Endothelial cell of umbilical vein (primary cell): ENCODE measurements at regions not wholly inside any gene's neighbourhood (a gene's known extent, or its start where the extent isn't known, plus 50 kb on each side); places are given as distances from the start of the nearest gene placed in this dataset.

Source experiments
- BruUV-seq: library from RNA; stranded (reverse); fragments of 400-500 nt; replicated peaks from 2 replicates; lab custom pipeline; 2021; lab: Mats Ljungman, UMichigan
- CTCF ChIA-PET: fragments of 300-600, 350-600 bp; sonication (Branson Sonifier 250); formaldehyde crosslinking; loops from one replicate; lab custom pipeline; 2021; ENCODE audit warnings: antibody characterized with exemption, inconsistent platforms; lab: Charles Lee
- POLR2A ChIA-PET: fragments of 300-600, 350-600 bp; sonication (Branson Sonifier 250); formaldehyde crosslinking; loops from one replicate; lab custom pipeline; 2021; ENCODE audit warnings: antibody characterized with exemption, inconsistent platforms; lab: Charles Lee
- DNase-seq: peaks from one replicate; pipeline ENCODE4 v3.0.0-alpha.2; 2011; ENCODE audit warnings: low read depth, low spot score
- FAIRE-seq: peaks from 2 replicates; lab custom pipeline; 2011; peaks lifted over from hg19 to GRCh38; lab: Jason Lieb, UNC
- H2AFZ ChIP-seq: 2 replicates; pipeline ENCODE4 v1.6.0; 2012; ENCODE audit warnings: low read depth, low read length, control low read depth, inconsistent platforms
- H3K27ac ChIP-seq: 2 replicates; pipeline ENCODE4 v1.5.1; 2011; ENCODE audit warnings: low read depth, mild to moderate bottlenecking, control low read depth, low read length, moderate library complexity; ENCODE audit not compliant: insufficient read depth
- H3K27me3 ChIP-seq, 2 experiments: 2 replicates each; pipeline versions ENCODE4 v1.6.0 to v1.6.1; 2011; ENCODE audit warnings: low read length in 2 of 2, mixed read lengths in 1 of 2; ENCODE audit not compliant: control insufficient read depth in 2 of 2, insufficient read depth in 2 of 2
- H3K36me3 ChIP-seq, 2 experiments: 2 replicates in 1 of 2; 3 replicates in 1 of 2; pipeline ENCODE4 v1.5.1; 2011; ENCODE audit warnings: low read length in 2 of 2, mild to moderate bottlenecking in 1 of 2, moderate library complexity in 1 of 2; ENCODE audit not compliant: control insufficient read depth in 2 of 2, insufficient read depth in 2 of 2; ENCODE audit errors: extremely low read depth in 1 of 2
- H3K4me1 ChIP-seq: 3 replicates; pipeline ENCODE4 v1.5.1; 2011; ENCODE audit warnings: mild to moderate bottlenecking, low read length; ENCODE audit not compliant: control insufficient read depth, insufficient read depth; ENCODE audit errors: extremely low read depth
- H3K4me2 ChIP-seq: 2 replicates; pipeline ENCODE4 v1.6.1; 2011; ENCODE audit warnings: low read length, control low read depth, mixed read lengths; ENCODE audit not compliant: insufficient read depth
- H3K4me3 ChIP-seq, 3 experiments: fragments of 200-600 bp in 1 of 3; sonication (generic), shearing (Covaris generic) in 1 of 3; replicated peaks in 1 of 3; 2 replicates each; pipeline ENCODE4 v1.5.1; 2011 to 2016; ENCODE audit warnings: control low read depth in 3 of 3, low read length in 3 of 3, mild to moderate bottlenecking in 2 of 3, inconsistent platforms in 1 of 3, low read depth in 1 of 3, moderate library complexity in 1 of 3; ENCODE audit not compliant: insufficient read depth in 1 of 3
- H3K79me2 ChIP-seq: 2 replicates; pipeline ENCODE4 v1.6.0; 2012; ENCODE audit warnings: low read length, inconsistent platforms; ENCODE audit not compliant: control insufficient read depth, insufficient read depth
- H3K9ac ChIP-seq: replicated peaks from 2 replicates; pipeline ENCODE3; 2011; ENCODE audit warnings: low read length, control low read depth; ENCODE audit not compliant: insufficient read depth; ENCODE audit errors: extremely low read depth
- H3K9me1 ChIP-seq: replicated peaks from 3 replicates; pipeline ENCODE4 v1.6.0; 2011; ENCODE audit warnings: mild to moderate bottlenecking, low read length; ENCODE audit not compliant: control insufficient read depth, insufficient read depth; ENCODE audit errors: extremely low read depth
- H3K9me3 ChIP-seq: replicated peaks from 2 replicates; pipeline ENCODE4 v1.5.1; 2012; ENCODE audit warnings: low read length, inconsistent platforms; ENCODE audit not compliant: control insufficient read depth, insufficient read depth
- H4K20me1 ChIP-seq: replicated peaks from 2 replicates; pipeline ENCODE3; 2011; ENCODE audit warnings: mild to moderate bottlenecking, low read length; ENCODE audit not compliant: control insufficient read depth, insufficient read depth; ENCODE audit errors: extremely low read depth
- GATA2 ChIP-seq: IDR thresholded peaks from 2 replicates; pipeline ENCODE4 v1.7.0; 2011; ENCODE audit warnings: low read depth, mild to moderate bottlenecking, moderate library complexity, mixed read lengths, low read length; ENCODE audit not compliant: insufficient read length, insufficient read depth
- POLR2AphosphoS5 ChIP-seq: IDR thresholded peaks from 2 replicates; pipeline ENCODE4 v1.6.1; 2012; ENCODE audit warnings: low read depth, mild to moderate bottlenecking, control low read depth, low read length, moderate library complexity; ENCODE audit not compliant: insufficient read depth
- dilution Hi-C: fragments of 300-500 bp; cut with MboI; formaldehyde crosslinking; loops from one replicate; pipeline ENCODE4 v1.15.0; 2019; ENCODE audit warnings: low sequenced_read_pairs; ENCODE audit not compliant: extremely low pct_ligation_motif_present
- intact Hi-C: fragments of 100-400 bp; cut with micrococcal nuclease; formaldehyde crosslinking; loops from one replicate; pipeline ENCODE4 v1.10.0; 2022
- TF ChIP-seq, protein P1 (sequence below), 2 donors: IDR thresholded peaks; 1 replicate in 1 of 2; 2 replicates in 1 of 2; pipeline ENCODE4 v1.5.1; 2011; ENCODE audit warnings: low read length in 2 of 2, mild to moderate bottlenecking in 2 of 2, moderate library complexity in 2 of 2, control low read depth in 1 of 2, inconsistent platforms in 1 of 2, low read depth in 1 of 2; ENCODE audit not compliant: insufficient read depth in 1 of 2; ENCODE audit errors: extremely low read depth in 1 of 2

DNA sequence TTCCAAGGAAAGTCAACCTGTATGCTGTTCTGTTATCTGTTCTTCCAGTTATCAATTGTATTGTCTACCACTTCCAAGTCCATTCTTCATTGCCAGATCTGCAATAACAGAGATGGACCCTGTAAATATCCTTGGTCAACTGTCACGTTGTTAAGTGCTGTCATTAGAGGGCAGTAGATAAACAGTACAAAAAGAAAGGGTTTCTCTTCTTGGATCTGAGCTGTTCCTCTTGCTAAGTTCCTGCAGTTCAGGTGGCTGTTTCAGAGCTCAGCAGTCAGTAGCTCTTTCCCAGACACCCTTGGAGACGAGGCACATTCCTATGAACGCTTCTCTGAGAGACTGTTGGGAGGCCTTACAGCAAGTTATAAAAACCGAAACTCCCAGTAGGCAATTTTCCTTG is 957.1 kb upstream of the CHAC2 start:
- intact Hi-C loops = no loop called here

DNA sequence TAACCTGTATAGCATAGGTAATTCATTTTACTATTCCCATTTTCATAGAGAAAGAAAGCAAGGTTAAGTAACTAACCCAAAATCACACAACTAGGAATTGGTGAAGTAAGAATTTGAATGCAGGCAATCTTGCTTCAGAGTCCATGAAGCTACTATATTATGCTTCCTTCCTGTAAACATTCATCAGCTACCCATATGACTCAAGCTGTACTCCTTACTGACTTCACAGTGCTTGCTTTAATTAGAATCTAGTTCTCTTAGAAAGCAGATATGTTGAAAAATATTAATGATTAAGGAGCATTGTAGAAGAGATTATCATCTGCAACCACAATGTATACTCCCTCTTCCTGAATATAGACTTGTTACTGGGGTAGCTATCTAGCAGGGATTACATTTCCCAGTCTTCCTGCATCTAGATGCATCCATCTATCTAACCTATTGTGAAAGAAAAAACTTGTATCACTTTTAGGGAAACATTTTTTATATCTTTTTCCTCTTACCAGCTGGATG is 961.6 kb upstream of the CHAC2 start:
- POLR2A ChIA-PET = no interaction called here
- no peaks in the 10 kb centered on the region for H3K4me1 ChIP-seq
- H3K4me3 ChIP-seq = no peak overlapping the region
- BruUV-seq = no TSS peak
- H3K79me2 ChIP-seq = no peaks in the 10 kb centered on the region
- CTCF ChIA-PET = interaction anchor here (0.5 kb wide), 1 partner anchor 64 kb away, joined by 3 read pairs; no protein-coding TSS in a partner anchor
- intact Hi-C loops = no loop called here
- no peak for DNase-seq
- H3K36me3 ChIP-seq = no peaks in the 10 kb centered on the region
- TF ChIP-seq POLR2AphosphoS5 = no peak
- no peak overlapping the region for H3K4me2 ChIP-seq
- H3K9ac ChIP-seq = no peak overlapping the region
- FAIRE-seq = no peak
- no peaks in the 10 kb centered on the region for H3K9me1 ChIP-seq
- no peak overlapping the region for H3K27ac ChIP-seq
- no peaks in the 10 kb centered on the region for H4K20me1 ChIP-seq
- no peaks in the 10 kb centered on the region for H3K9me3 ChIP-seq
- no peak overlapping the region for H2AFZ ChIP-seq
- no peaks in the 10 kb centered on the region for H3K27me3 ChIP-seq
- dilution Hi-C loops = no loop called here

More for the DNA sequence above, 957.1 kb upstream of the CHAC2 start:
- Histone ChIP-seq H3K4me1 (no peaks in the 10 kb centered on the region), H3K36me3 (no peaks in the 10 kb centered on the region), H2AFZ (no peak overlapping the region), H3K27ac (no peak overlapping the region), H3K9ac (no peak overlapping the region), H4K20me1 (no peaks in the 10 kb centered on the region), H3K9me1 (no peaks in the 10 kb centered on the region), H3K79me2 (no peaks in the 10 kb centered on the region), H3K27me3 (no peaks in the 10 kb centered on the region), H3K4me3 (no peak overlapping the region), H3K4me2 (no peak overlapping the region), H3K9me3 (no peaks in the 10 kb centered on the region)
- no peak for FAIRE-seq
- ChIA-PET POLR2A (no interaction called here), CTCF (no interaction called here)
- dilution Hi-C loops = no loop called here
- TF ChIP-seq, protein P1, sequence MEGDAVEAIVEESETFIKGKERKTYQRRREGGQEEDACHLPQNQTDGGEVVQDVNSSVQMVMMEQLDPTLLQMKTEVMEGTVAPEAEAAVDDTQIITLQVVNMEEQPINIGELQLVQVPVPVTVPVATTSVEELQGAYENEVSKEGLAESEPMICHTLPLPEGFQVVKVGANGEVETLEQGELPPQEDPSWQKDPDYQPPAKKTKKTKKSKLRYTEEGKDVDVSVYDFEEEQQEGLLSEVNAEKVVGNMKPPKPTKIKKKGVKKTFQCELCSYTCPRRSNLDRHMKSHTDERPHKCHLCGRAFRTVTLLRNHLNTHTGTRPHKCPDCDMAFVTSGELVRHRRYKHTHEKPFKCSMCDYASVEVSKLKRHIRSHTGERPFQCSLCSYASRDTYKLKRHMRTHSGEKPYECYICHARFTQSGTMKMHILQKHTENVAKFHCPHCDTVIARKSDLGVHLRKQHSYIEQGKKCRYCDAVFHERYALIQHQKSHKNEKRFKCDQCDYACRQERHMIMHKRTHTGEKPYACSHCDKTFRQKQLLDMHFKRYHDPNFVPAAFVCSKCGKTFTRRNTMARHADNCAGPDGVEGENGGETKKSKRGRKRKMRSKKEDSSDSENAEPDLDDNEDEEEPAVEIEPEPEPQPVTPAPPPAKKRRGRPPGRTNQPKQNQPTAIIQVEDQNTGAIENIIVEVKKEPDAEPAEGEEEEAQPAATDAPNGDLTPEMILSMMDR (IDR thresholded peaks at IDR 0.05; ENCODE audit: extremely low read depth in 1 of 2, insufficient read depth in 1 of 2, low read depth in 1 of 2, low read length in 2 of 2) = peak in 1 of 2 donors; percentile 6
- TF ChIP-seq GATA2 = no peak
- peak; percentile 35 for DNase-seq
- BruUV-seq = no TSS peak
